Neural cell (in vitro differentiated cells): ENCODE measurements at regions not wholly inside any gene's neighbourhood (a gene's known extent, or its start where the extent isn't known, plus 50 kb on each side); places are given as distances from the start of the nearest gene placed in this dataset.

Source experiments
- H2AFZ ChIP-seq: fragments of 200-600, 300-800 bp; sonication (generic), shearing (Covaris generic); 2 replicates; pipeline ENCODE4 v1.6.0; 2014; ENCODE audit warnings: low read depth, mild to moderate bottlenecking, antibody characterized with exemption, low read length, moderate library complexity
- H3F3A ChIP-seq: fragments of 200-600 bp; shearing (Covaris generic); 2 replicates; pipeline ENCODE4 v1.6.1; 2016; ENCODE audit warnings: mild to moderate bottlenecking, moderate library complexity, mixed read lengths, antibody characterized with exemption, low read length; ENCODE audit not compliant: insufficient read depth, poor library complexity, severe bottlenecking
- H3K27ac ChIP-seq: fragments of 200-600, 300-800 bp; sonication (generic), shearing (Covaris generic); 2 replicates; pipeline ENCODE4 v1.5.1; 2014; ENCODE audit warnings: mild to moderate bottlenecking, low read length, moderate library complexity
- H3K27me3 ChIP-seq: fragments of 300-800, 200-600 bp; sonication (generic), shearing (Covaris generic); 2 replicates; pipeline ENCODE4 v1.6.0; 2014; ENCODE audit warnings: mild to moderate bottlenecking, low read depth, low read length, moderate library complexity; ENCODE audit not compliant: insufficient read depth
- H3K36me3 ChIP-seq: fragments of 300-800, 200-600 bp; sonication (generic), shearing (Covaris generic); 2 replicates; pipeline ENCODE4 v1.5.1; 2014; ENCODE audit warnings: mild to moderate bottlenecking, antibody characterized with exemption, low read length, moderate library complexity; ENCODE audit not compliant: insufficient read depth
- H3K4me2 ChIP-seq: fragments of 300-800, 200-600 bp; sonication (generic), shearing (Covaris generic); 2 replicates; pipeline ENCODE4 v1.6.0; 2014; ENCODE audit warnings: mild to moderate bottlenecking, low read length
- H3K4me3 ChIP-seq: fragments of 300-800, 200-600 bp; sonication (generic), shearing (Covaris generic); 2 replicates; pipeline ENCODE4 v1.5.1; 2014; ENCODE audit warnings: mild to moderate bottlenecking, low read length, moderate library complexity
- H3K79me2 ChIP-seq: fragments of 200-600 bp; shearing (Covaris generic); replicated peaks from 2 replicates; pipeline ENCODE4 v1.6.0; 2014; ENCODE audit warnings: mild to moderate bottlenecking, low read length, moderate library complexity; ENCODE audit not compliant: insufficient read depth
- H3K9ac ChIP-seq: fragments of 300-800, 200-600 bp; sonication (generic), shearing (Covaris generic); 2 replicates; pipeline ENCODE4 v1.6.1; 2016; ENCODE audit warnings: mild to moderate bottlenecking, low read length, mixed read lengths
- H3K9me2 ChIP-seq: fragments of 200-600 bp; shearing (Covaris generic); 2 replicates; pipeline ENCODE4 v1.6.1; 2016; ENCODE audit warnings: mild to moderate bottlenecking, low read length, mixed read lengths; ENCODE audit not compliant: insufficient read depth
- H3K9me3 ChIP-seq: fragments of 200-600, 300-800 bp; sonication (generic), shearing (Covaris generic); 2 replicates; pipeline ENCODE4 v1.6.1; 2016; ENCODE audit warnings: mild to moderate bottlenecking, mixed run types, low read length, moderate library complexity, mixed read lengths
- H4K20me1 ChIP-seq: fragments of 200-600 bp; shearing (Covaris generic); 2 replicates; pipeline ENCODE4 v1.6.1; 2016; ENCODE audit warnings: mild to moderate bottlenecking, mixed run types; ENCODE audit not compliant: insufficient read depth
- CTCF ChIP-seq: fragments of 450-650 bp; IDR thresholded peaks from 2 replicates; pipeline ENCODE4 v1.5.1; 2014; ENCODE audit warnings: antibody characterized with exemption, mild to moderate bottlenecking, moderate library complexity; ENCODE audit not compliant: poor library complexity, severe bottlenecking
- EP300 ChIP-seq: fragments of 450-650 bp; conservative IDR thresholded peaks from 2 replicates; pipeline ENCODE4 v1.6.1; 2014; ENCODE audit warnings: antibody characterized with exemption, mild to moderate bottlenecking, moderate library complexity; ENCODE audit not compliant: poor library complexity, severe bottlenecking
- EZH2 ChIP-seq: fragments of 200-600, 300-800 bp; shearing (Covaris generic), sonication (generic); IDR thresholded peaks from 2 replicates; pipeline ENCODE4 v1.6.1; 2014; ENCODE audit warnings: antibody characterized with exemption, low read length, borderline replicate concordance, mild to moderate bottlenecking; ENCODE audit not compliant: insufficient read depth, poor library complexity, severe bottlenecking
- MXI1 ChIP-seq: fragments of 450-650 bp; conservative IDR thresholded peaks from 2 replicates; pipeline ENCODE4 v1.6.1; 2014; ENCODE audit warnings: antibody characterized with exemption, mild to moderate bottlenecking; ENCODE audit not compliant: poor library complexity, severe bottlenecking
- POLR2AphosphoS5 ChIP-seq: IDR thresholded peaks from 2 replicates; pipeline ENCODE4 v1.6.1; 2012
- RAD21 ChIP-seq: fragments of 450-650 bp; conservative IDR thresholded peaks from 2 replicates; pipeline ENCODE4 v1.6.1; 2014; ENCODE audit warnings: antibody characterized with exemption, mild to moderate bottlenecking, moderate library complexity
- REST ChIP-seq: IDR thresholded peaks from 2 replicates; pipeline ENCODE4 v1.6.1; 2012; ENCODE audit warnings: borderline replicate concordance
- SMC3 ChIP-seq: fragments of 450-650 bp; conservative IDR thresholded peaks from 2 replicates; pipeline ENCODE4 v1.6.1; 2014; ENCODE audit warnings: antibody characterized with exemption, mild to moderate bottlenecking, moderate library complexity; ENCODE audit not compliant: poor library complexity
- TAF1 ChIP-seq: IDR thresholded peaks from 2 replicates; pipeline ENCODE4 v1.6.1; 2012; ENCODE audit warnings: low read depth

- Histone ChIP-seq H3K9me2 (no peaks in the 10 kb centered on the region), H4K20me1 (no peaks in the 10 kb centered on the region), H3K27me3 (no peaks in the 10 kb centered on the region), H3K79me2 (no peaks in the 10 kb centered on the region), H3K36me3 (no peaks in the 10 kb centered on the region), H3K4me3 (no peak overlapping the region), H3K9ac (no peak overlapping the region), H3K4me2 (no peak overlapping the region), H3K9me3 (no peaks in the 10 kb centered on the region), H3F3A (no peaks in the 10 kb centered on the region), H2AFZ (no peak overlapping the region), H3K27ac (no peak overlapping the region)
- TF ChIP-seq TAF1 (no peak), POLR2AphosphoS5 (no peak), SMC3 (no peak), EP300 (no peak), REST (no peak), MXI1 (no peak), RAD21 (no peak)
Observed at GRCh38 chr2:21194147-21194546, 70.4 kb downstream of the TDRD15 start.

GRCh38 chr2:21194858-21195271 is 71.1 kb downstream of the TDRD15 start:
- Histone ChIP-seq H3K36me3 (no peaks in the 10 kb centered on the region), H3K9me3 (no peaks in the 10 kb centered on the region), H3F3A (no peaks in the 10 kb centered on the region), H2AFZ (no peak overlapping the region), H3K9me2 (no peaks in the 10 kb centered on the region), H4K20me1 (no peaks in the 10 kb centered on the region), H3K4me3 (no peak overlapping the region), H3K79me2 (no peaks in the 10 kb centered on the region), H3K27ac (no peak overlapping the region), H3K27me3 (no peaks in the 10 kb centered on the region), H3K4me2 (no peak overlapping the region), H3K9ac (no peak overlapping the region)
- no peak for TF ChIP-seq TAF1
- no peak for TF ChIP-seq SMC3
- no peak for TF ChIP-seq EZH2
- no peak for TF ChIP-seq POLR2AphosphoS5
- TF ChIP-seq REST = no peak
- no peak for TF ChIP-seq CTCF
- no peak for TF ChIP-seq RAD21
